ENCODE measurements at regions not wholly inside any gene's neighbourhood (a gene's known extent, or its start where the extent isn't known, plus 50 kb on each side); places are given as distances from the start of the nearest gene placed in this dataset.
"Not testable (repeated sequence)": the region's sequence is repeated elsewhere in the genome, so short reads cannot be mapped to it uniquely, and the experiment has no call there.

DNA sequence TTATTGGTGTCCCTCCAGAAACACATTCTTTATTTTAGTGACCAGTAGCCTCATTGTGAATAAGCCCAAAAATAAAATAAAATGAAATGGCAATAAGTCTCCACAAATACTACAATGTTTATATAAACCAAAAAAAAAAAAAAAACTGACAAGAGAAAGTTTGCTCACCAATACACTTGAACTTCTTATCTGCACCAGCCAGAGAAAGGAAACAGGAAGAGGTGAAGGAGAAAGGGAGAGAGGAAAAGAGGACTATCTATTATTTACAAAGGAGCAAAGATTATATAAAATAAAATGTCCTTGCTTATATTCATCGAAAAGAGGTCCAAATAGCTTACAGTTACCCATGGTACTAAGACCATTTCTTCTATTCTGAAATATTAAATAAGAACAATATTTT, 176.4 kb upstream of the CCNG1 start:
- TF ChIP-seq, protein P1, sequence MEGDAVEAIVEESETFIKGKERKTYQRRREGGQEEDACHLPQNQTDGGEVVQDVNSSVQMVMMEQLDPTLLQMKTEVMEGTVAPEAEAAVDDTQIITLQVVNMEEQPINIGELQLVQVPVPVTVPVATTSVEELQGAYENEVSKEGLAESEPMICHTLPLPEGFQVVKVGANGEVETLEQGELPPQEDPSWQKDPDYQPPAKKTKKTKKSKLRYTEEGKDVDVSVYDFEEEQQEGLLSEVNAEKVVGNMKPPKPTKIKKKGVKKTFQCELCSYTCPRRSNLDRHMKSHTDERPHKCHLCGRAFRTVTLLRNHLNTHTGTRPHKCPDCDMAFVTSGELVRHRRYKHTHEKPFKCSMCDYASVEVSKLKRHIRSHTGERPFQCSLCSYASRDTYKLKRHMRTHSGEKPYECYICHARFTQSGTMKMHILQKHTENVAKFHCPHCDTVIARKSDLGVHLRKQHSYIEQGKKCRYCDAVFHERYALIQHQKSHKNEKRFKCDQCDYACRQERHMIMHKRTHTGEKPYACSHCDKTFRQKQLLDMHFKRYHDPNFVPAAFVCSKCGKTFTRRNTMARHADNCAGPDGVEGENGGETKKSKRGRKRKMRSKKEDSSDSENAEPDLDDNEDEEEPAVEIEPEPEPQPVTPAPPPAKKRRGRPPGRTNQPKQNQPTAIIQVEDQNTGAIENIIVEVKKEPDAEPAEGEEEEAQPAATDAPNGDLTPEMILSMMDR (IDR thresholded peaks at IDR 0.05; ENCODE audit: low read depth, low read length, missing control alignments), result no peak
- DNase-seq (ENCODE audit: low read depth), result no peak
- no peak overlapping the region for H3K4me3 ChIP-seq (ENCODE audit: low read depth, low read length)

DNA sequence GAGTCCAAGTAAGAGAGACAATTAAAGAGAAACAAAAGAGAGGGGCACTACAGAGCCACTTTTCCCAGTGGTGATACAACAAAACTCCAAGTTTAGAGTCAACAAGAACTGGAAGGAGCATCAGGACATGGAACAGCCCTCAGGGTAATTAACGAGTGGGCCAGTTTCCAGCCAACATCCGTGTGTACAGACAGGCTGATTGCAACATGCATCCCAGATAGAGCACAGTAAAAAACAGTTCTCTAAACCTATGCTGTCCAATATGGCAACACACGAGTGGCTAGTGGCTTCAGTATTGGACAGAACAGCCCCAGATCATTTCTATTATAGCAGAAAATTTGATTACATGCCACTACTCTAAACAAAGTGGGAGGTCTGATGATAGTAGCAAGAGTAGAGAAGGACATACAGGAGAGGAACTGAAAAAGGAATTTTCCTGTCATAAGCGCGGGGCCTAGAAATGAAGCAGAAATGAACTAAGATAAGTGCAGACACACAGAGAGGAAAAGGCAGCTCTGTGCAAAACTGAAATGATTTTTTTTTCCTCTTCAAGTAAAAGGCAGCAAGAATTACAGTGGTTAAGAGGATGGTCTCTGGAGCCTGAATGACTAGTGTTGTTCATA, 175.6 kb upstream of the CCNG1 start:
- TF ChIP-seq, protein P1 (IDR thresholded peaks at IDR 0.05; ENCODE audit: low read depth, low read length, missing control alignments), result no peak
- DNase-seq (ENCODE audit: low read depth), result no peak
- no peak overlapping the region for H3K4me3 ChIP-seq (ENCODE audit: low read depth, low read length)

DNA sequence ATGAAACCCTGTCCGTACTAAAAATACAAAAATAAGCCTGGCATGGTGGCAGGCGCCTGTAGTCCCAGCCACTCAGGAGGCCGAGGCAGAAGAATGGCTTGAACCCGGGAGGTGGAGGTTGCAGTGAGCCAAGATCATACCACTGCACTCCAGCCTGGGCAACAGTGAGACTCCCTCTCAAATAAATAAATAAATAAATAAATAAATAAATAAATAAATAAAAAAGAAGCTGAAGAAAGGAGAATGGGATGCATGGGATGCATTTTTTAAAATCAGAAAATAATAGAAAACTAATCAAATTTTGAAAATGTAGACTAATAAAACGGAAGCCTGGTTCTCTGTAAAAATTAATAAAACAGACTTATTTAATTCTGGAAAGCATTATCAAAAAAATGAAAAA, 171.1 kb upstream of the CCNG1 start:
- not testable (repeated sequence) for DNase-seq (ENCODE audit: low read depth); H3K4me3 ChIP-seq (ENCODE audit: low read depth, low read length)

DNA sequence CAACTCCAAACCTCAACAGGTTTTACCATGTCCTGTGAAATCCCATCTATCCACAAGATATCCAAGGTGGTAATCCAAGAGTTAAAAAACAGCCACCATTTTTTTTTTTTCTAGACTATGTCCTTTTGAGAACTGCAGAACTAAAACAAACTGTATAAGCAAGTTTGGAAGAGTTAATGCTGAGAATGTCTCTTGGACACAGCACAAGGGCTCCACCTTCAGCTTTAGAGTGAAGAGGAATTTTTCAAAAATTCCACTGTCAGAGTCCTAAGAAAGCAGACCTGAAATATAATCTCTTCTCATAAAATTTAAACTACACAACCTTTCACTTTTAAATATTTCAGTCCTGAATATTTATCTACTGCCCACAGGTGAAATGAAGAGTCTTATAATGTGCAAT, 167.8 kb upstream of the CCNG1 start:
- TF ChIP-seq, protein P1 (IDR thresholded peaks at IDR 0.05; ENCODE audit: low read depth, low read length, missing control alignments), result peak; percentile 8
- H3K4me3 ChIP-seq (ENCODE audit: low read depth, low read length), result no peak overlapping the region
- DNase-seq (ENCODE audit: low read depth), result no peak

DNA sequence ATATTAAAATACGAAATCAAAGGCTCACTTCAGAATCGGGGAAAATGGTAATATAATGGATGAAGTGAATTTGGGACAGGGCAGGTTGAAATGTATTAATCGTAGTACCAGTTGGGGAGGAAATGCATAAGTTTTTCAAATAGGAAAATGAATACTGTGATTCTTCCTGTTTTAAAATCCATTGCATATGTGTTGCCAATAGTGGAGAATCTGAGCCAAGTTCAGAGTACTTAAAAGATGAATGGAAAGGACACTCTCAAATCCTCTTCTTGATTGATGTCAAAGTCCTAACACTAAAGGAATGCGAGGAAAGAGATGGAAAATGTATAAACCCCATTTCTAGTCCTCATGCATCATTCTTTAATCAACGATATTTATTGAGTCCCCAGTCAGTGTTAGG, 160.9 kb upstream of the CCNG1 start:
- TF ChIP-seq, protein P1 (IDR thresholded peaks at IDR 0.05; ENCODE audit: low read depth, low read length, missing control alignments), result no peak
- H3K4me3 ChIP-seq (ENCODE audit: low read depth, low read length), result no peak overlapping the region
- DNase-seq (ENCODE audit: low read depth), result no peak

DNA sequence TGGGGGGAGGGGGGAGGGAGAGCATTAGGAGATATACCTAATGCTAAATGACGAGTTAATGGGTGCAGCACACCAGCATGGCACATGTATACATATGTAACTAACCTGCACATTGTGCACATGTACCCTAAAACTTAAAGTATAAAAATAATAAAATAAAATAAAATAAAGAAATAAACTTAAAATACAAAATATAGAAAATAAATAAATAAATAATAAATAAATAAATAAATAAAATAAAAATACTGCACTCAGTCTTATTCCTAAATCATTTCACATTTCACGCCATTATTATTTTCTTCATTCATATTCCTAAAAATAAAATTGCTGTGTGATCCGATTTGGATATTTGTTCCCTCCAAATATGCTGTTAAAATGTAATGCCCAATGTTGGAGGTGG, 156.5 kb upstream of the CCNG1 start:
- not testable (repeated sequence) for DNase-seq (ENCODE audit: low read depth); H3K4me3 ChIP-seq (ENCODE audit: low read depth, low read length)

DNA sequence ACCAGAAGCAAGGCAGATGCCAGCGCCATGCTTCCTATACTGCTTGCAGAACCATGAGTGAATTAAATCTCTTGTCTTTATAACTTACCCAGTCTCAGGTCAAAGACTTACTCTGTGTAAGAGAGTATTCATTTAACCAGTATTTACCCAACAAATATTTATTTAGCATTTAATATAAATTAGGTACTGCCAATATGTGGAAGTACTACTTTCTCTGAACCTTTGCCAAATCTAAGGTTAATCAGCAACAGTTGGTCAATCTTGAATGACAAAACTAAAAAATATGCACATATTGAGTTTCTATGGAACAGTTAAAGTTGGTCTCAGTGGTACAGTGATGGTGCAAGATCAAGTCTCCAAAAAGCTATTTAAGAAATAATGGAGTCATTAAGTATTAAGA, 155.9 kb upstream of the CCNG1 start:
- TF ChIP-seq, protein P1 (IDR thresholded peaks at IDR 0.05; ENCODE audit: low read depth, low read length, missing control alignments), result no peak
- DNase-seq (ENCODE audit: low read depth), result no peak

DNA sequence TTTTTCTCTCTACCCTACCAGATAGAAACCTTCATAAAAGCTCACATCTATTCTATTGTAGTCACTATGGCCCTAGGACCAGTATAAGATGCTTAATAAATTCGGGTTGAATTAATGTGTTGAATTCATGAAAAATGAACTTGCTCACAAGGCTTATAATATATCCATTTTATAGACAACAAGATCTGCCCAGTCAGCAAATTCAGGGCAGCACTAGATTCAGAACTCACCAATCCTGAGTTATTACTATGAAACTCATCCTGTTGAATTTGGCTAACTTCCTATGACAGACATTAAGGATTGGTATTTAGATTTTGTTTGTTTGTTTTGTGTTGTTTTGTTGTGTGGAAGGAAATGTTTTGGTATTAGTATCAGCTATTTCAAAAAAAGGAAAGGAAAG, 143.6 kb upstream of the CCNG1 start:
- TF ChIP-seq, protein P1 (IDR thresholded peaks at IDR 0.05; ENCODE audit: low read depth, low read length, missing control alignments), result no peak
- DNase-seq (ENCODE audit: low read depth), result no peak
- H3K4me3 ChIP-seq (ENCODE audit: low read depth, low read length), result no peak overlapping the region

More for the DNA sequence above, 155.9 kb upstream of the CCNG1 start:
- no peak overlapping the region for H3K4me3 ChIP-seq (ENCODE audit: low read depth, low read length)
